ENCODE measurements at regions not wholly inside any gene's neighbourhood (a gene's known extent, or its start where the extent isn't known, plus 50 kb on each side); places are given as distances from the start of the nearest gene placed in this dataset.

DNA sequence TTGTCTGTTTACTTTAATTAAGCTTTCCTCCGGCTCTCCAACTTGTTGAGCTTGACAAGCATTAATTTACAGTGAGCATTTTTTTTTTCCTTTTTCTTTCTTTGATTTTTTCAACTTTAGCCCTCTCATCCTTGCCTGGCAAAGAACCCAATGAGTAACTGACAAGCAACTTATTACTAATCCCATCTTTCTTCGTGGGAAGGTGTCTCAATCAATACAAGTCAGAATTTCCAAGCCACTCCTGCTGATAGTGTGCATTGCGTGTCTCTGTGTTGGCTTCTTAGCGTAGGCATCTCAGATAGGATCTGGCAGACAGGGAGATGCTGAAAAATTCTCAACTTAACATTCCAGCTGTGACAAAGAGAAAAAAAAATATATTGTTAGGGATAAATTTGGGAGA lies 527.7 kb upstream of the WWC1 start:
- H2AFZ ChIP-seq (ENCODE audit: low read length), result no peak overlapping the region
- TF ChIP-seq, protein P1, sequence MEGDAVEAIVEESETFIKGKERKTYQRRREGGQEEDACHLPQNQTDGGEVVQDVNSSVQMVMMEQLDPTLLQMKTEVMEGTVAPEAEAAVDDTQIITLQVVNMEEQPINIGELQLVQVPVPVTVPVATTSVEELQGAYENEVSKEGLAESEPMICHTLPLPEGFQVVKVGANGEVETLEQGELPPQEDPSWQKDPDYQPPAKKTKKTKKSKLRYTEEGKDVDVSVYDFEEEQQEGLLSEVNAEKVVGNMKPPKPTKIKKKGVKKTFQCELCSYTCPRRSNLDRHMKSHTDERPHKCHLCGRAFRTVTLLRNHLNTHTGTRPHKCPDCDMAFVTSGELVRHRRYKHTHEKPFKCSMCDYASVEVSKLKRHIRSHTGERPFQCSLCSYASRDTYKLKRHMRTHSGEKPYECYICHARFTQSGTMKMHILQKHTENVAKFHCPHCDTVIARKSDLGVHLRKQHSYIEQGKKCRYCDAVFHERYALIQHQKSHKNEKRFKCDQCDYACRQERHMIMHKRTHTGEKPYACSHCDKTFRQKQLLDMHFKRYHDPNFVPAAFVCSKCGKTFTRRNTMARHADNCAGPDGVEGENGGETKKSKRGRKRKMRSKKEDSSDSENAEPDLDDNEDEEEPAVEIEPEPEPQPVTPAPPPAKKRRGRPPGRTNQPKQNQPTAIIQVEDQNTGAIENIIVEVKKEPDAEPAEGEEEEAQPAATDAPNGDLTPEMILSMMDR (conservative IDR thresholded peaks at IDR 0.05; ENCODE audit: low read length), result no peak
- TF ChIP-seq EZH2phosphoT487 (IDR thresholded peaks at IDR 0.05; ENCODE audit: borderline replicate concordance, low read depth, low read length), result no peak
- ChIA-PET POLR2A (no interaction called here), CTCF (ENCODE audit: unreplicated experiment) (no interaction called here)
- no peak for DNase-seq (ENCODE audit: low spot score)
- intact Hi-C loops (cut with micrococcal nuclease; ENCODE audit: unreplicated experiment), result no loop called here
- no peaks in the 10 kb centered on the region for H3K9me2 ChIP-seq (ENCODE audit: insufficient read depth, low read length)
- no peaks in the 10 kb centered on the region for H3K79me2 ChIP-seq (ENCODE audit: insufficient read depth, low read depth, low read length)
- no peaks in the 10 kb centered on the region for H3K9me3 ChIP-seq (ENCODE audit: low read length)
- no peak overlapping the region for H3K4me2 ChIP-seq (ENCODE audit: low read length)
- BruUV-seq (replicated peaks), result no TSS peak
- no peaks in the 10 kb centered on the region for H3K4me1 ChIP-seq (ENCODE audit: insufficient read depth, low read length, poor library complexity, severe bottlenecking)
- H3K4me3 ChIP-seq (ENCODE audit: low read depth, low read length, poor library complexity, severe bottlenecking), result no peak overlapping the region
- H3K36me3 ChIP-seq (ENCODE audit: insufficient read depth, low read length), result no peaks in the 10 kb centered on the region
- H3K27ac ChIP-seq (ENCODE audit: low read depth, low read length, poor library complexity, severe bottlenecking), result no peak overlapping the region
- H4K20me1 ChIP-seq (ENCODE audit: insufficient read depth, low read length), result no peaks in the 10 kb centered on the region

DNA sequence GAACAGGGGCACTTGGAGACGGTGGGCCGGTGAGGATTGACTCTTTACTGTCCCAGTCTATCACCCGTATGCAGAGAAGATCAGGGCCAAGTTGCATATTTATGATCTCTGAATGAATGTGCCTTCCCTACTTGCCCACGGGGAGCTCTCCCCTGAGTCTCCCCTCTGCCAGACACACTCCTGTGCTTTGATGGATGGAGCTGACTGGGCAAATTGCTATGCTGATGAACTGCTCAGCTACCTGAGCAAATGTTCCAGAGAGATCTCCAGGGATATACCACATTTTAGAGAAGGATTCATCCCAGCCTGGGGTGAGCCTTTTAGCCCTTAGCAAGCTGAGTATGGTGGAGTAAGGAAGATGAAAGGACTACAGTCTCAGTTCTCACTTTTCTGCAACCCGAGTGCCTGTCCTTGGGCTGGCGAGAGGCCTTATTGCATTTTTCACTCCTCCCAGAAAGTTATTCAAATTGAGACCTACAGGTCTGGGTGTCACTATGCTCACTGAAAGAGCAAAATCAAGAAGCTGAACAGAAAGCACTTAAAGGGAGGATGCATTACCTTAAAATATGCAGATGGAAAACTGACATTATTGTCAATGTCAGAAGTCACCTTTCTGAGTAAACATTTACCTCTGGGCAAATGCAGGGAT lies 526.7 kb upstream of the WWC1 start:
- BruUV-seq (replicated peaks), result no TSS peak
- Histone ChIP-seq H3K79me2 (ENCODE audit: insufficient read depth, low read depth, low read length) (no peaks in the 10 kb centered on the region), H3K4me2 (ENCODE audit: low read length) (no peak overlapping the region), H3K4me1 (ENCODE audit: insufficient read depth, low read length, poor library complexity, severe bottlenecking) (no peaks in the 10 kb centered on the region), H4K20me1 (ENCODE audit: insufficient read depth, low read length) (no peaks in the 10 kb centered on the region), H3K9me3 (ENCODE audit: low read length) (no peaks in the 10 kb centered on the region), H3K4me3 (ENCODE audit: low read depth, low read length, poor library complexity, severe bottlenecking) (no peak overlapping the region), H2AFZ (ENCODE audit: low read length) (no peak overlapping the region), H3K36me3 (ENCODE audit: insufficient read depth, low read length) (no peaks in the 10 kb centered on the region), H3K9me2 (ENCODE audit: insufficient read depth, low read length) (no peaks in the 10 kb centered on the region), H3K27ac (ENCODE audit: low read depth, low read length, poor library complexity, severe bottlenecking) (no peak overlapping the region)
- POLR2A ChIA-PET, result interaction anchor here (0.7 kb wide), 1 partner anchor 2000 kb away, joined by 3 read pairs; no protein-coding TSS in a partner anchor
- CTCF ChIA-PET (ENCODE audit: unreplicated experiment), result no interaction called here
- TF ChIP-seq, protein P1 (conservative IDR thresholded peaks at IDR 0.05; ENCODE audit: low read length), result no peak
- no peak for TF ChIP-seq EZH2phosphoT487 (IDR thresholded peaks at IDR 0.05; ENCODE audit: borderline replicate concordance, low read depth, low read length)
- intact Hi-C loops (cut with micrococcal nuclease; ENCODE audit: unreplicated experiment), result no loop called here
- DNase-seq (ENCODE audit: low spot score), result no peak

DNA sequence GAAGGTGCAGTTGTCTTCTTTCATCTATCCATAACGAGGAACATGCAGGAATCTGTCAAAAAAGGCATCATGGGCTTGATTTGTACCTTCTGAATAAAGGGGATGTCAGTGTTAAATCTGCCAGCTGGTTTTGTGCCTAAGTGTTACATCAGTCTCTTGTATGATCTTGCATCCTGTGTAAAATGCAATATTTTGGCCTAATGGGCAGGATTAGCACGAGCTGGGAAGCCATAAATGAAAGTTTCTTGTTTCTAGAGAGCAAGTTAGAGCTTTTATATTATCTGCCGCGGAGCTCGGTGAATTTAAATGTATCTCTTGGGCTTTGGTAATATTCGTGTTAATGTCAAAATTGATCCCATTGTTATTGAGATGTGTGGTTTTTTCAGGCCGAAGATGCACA lies 526.1 kb upstream of the WWC1 start:
- ChIA-PET POLR2A (no interaction called here), CTCF (ENCODE audit: unreplicated experiment) (no interaction called here)
- TF ChIP-seq, protein P1 (conservative IDR thresholded peaks at IDR 0.05; ENCODE audit: low read length), result no peak
- Histone ChIP-seq H3K9me2 (ENCODE audit: insufficient read depth, low read length) (no peaks in the 10 kb centered on the region), H3K4me1 (ENCODE audit: insufficient read depth, low read length, poor library complexity, severe bottlenecking) (no peaks in the 10 kb centered on the region), H3K9me3 (ENCODE audit: low read length) (no peaks in the 10 kb centered on the region), H4K20me1 (ENCODE audit: insufficient read depth, low read length) (no peaks in the 10 kb centered on the region), H3K4me3 (ENCODE audit: low read depth, low read length, poor library complexity, severe bottlenecking) (no peak overlapping the region), H3K79me2 (ENCODE audit: insufficient read depth, low read depth, low read length) (no peaks in the 10 kb centered on the region), H3K36me3 (ENCODE audit: insufficient read depth, low read length) (no peaks in the 10 kb centered on the region), H3K27ac (ENCODE audit: low read depth, low read length, poor library complexity, severe bottlenecking) (no peak overlapping the region), H3K4me2 (ENCODE audit: low read length) (no peak overlapping the region), H2AFZ (ENCODE audit: low read length) (no peak overlapping the region)
- DNase-seq (ENCODE audit: low spot score), result no peak
- no TSS peak for BruUV-seq (replicated peaks)
- intact Hi-C loops (cut with micrococcal nuclease; ENCODE audit: unreplicated experiment), result no loop called here
